ENCODE measurements at regions not wholly inside any gene's neighbourhood (a gene's known extent, or its start where the extent isn't known, plus 50 kb on each side); places are given as distances from the start of the nearest gene placed in this dataset.

- TF ChIP-seq EZH2 (IDR thresholded peaks at IDR 0.05; ENCODE audit: insufficient read depth, poor library complexity, severe bottlenecking), result no peak
- no peak for TF ChIP-seq EZH2phosphoT487 (IDR thresholded peaks at IDR 0.05; ENCODE audit: insufficient read depth, low read depth)
Measured at GRCh38 chr7:117951691-117952280, 78.5 kb upstream of the CTTNBP2 start.

Data from GM23248 (cell line).